Lung (tissue), 11 donors: ENCODE measurements at regions not wholly inside any gene's neighbourhood (a gene's known extent, or its start where the extent isn't known, plus 50 kb on each side); places are given as distances from the start of the nearest gene placed in this dataset.
"Not testable (repeated sequence)": the region's sequence is repeated elsewhere in the genome, so short reads cannot be mapped to it uniquely, and the experiment has no call there.

ENCODE experiments used
- ATAC-seq: fragments of 200-7000 bp; cut with Tn5 transposase; one replicate; pipeline ENCODE4 v1.9.1; 2020; ENCODE audit warnings: moderate number of reproducible peaks; ENCODE audit not compliant: insufficient read depth, low FRiP score
- DNase-seq, 3 donors: peaks; one replicate each; pipeline ENCODE4 v3.0.0-alpha.2; 2013 to 2017
- H3K27ac ChIP-seq, 2 donors: one replicate each; pipeline ENCODE4 v1.5.1; 2013; ENCODE audit warnings: mild to moderate bottlenecking in 2 of 2, moderate library complexity in 2 of 2, control low read depth in 1 of 2, inconsistent platforms in 1 of 2, low read depth in 1 of 2, low read length in 1 of 2
- H3K27me3 ChIP-seq, 3 donors: one replicate each; pipeline ENCODE4 v1.5.1; 2013; ENCODE audit warnings: low read length in 2 of 3; ENCODE audit not compliant: control insufficient read depth in 3 of 3, insufficient read depth in 3 of 3
- H3K36me3 ChIP-seq, 4 donors: one replicate each; pipeline ENCODE4 v1.5.1; 2013; ENCODE audit warnings: low read length in 4 of 4, mild to moderate bottlenecking in 1 of 4, moderate library complexity in 1 of 4; ENCODE audit not compliant: control insufficient read depth in 4 of 4, insufficient read depth in 4 of 4
- H3K4me1 ChIP-seq, 5 donors: one replicate each; pipeline ENCODE4 v1.5.1; 2013; ENCODE audit warnings: low read length in 5 of 5, mild to moderate bottlenecking in 2 of 5, moderate library complexity in 1 of 5; ENCODE audit not compliant: control insufficient read depth in 5 of 5, insufficient read depth in 5 of 5
- H3K4me3 ChIP-seq: one replicate; pipeline ENCODE4 v1.5.1; 2013; ENCODE audit warnings: mild to moderate bottlenecking, control low read depth, moderate library complexity
- H3K9ac ChIP-seq, 2 donors: one replicate each; pipeline ENCODE4 v1.5.1; 2013; ENCODE audit warnings: low read length in 2 of 2, control low read depth in 1 of 2; ENCODE audit not compliant: insufficient read depth in 1 of 2
- H3K9me3 ChIP-seq, 4 donors: one replicate each; pipeline ENCODE4 v1.5.1; 2013; ENCODE audit warnings: low read length in 3 of 4, mild to moderate bottlenecking in 1 of 4, moderate library complexity in 1 of 4; ENCODE audit not compliant: control insufficient read depth in 4 of 4, insufficient read depth in 3 of 4
- CTCF ChIP-seq: IDR thresholded peaks from 2 replicates; pipeline ENCODE4 v1.5.1; 2012; ENCODE audit warnings: mild to moderate bottlenecking; ENCODE audit errors: control extremely low read depth, extremely low read depth
- WGBS, 2 donors: extraction: QIAGEN DNeasy Blood & Tissue Kit; methylation state at CpG; one replicate each; pipeline ENCODE4 v1.1.7; 2013; 5-methylcytosine and 5-hydroxymethylcytosine counted together
- donor health status: control.
- donor health status: control.
- donor health status: Bipolar disorder and iron deficiency.
- donor health status: healthy.
- donor health status: DM: yes; HTN: yes; CAD: no.

GRCh38 chr10:25104441-25104840, 70.4 kb upstream of the GPR158 start:
- 78 to 84% methylated on average over 5 of the region's 5 CpGs for WGBS, 2 donors

GRCh38 chr10:25105262-25105661, 69.5 kb upstream of the GPR158 start:
- Histone ChIP-seq H3K4me3 (no peak overlapping the region), H3K27ac (no peak overlapping the region), H3K4me1 (peaks cover 0 to 1% (median 0%) of the 10 kb centered on the region in 5 donors), H3K27me3 (no peaks in the 10 kb centered on the region), H3K9me3 (peaks cover 0 to 2% (median 0%) of the 10 kb centered on the region in 4 donors), H3K9ac (no peak overlapping the region), H3K36me3 (no peaks in the 10 kb centered on the region)
- no peak for TF ChIP-seq CTCF
- DNase-seq (no peak), ATAC-seq (no peak)
- 55 to 68% methylated on average over 2 of the region's 2 CpGs for WGBS, 2 donors

More at GRCh38 chr10:25104441-25104840, 70.4 kb upstream of the GPR158 start:
- H3K27ac ChIP-seq = no peak overlapping the region
- no peak overlapping the region for H3K9ac ChIP-seq
- H3K4me1 ChIP-seq = peaks cover 0 to 1% (median 0%) of the 10 kb centered on the region in 5 donors
- no peak for TF ChIP-seq CTCF
- ATAC-seq = no peak
- H3K27me3 ChIP-seq = no peaks in the 10 kb centered on the region
- peaks cover 0 to 2% (median 0%) of the 10 kb centered on the region in 4 donors for H3K9me3 ChIP-seq
- no peak for DNase-seq
- H3K36me3 ChIP-seq = no peaks in the 10 kb centered on the region
- no peak overlapping the region for H3K4me3 ChIP-seq

GRCh38 chr10:25105743-25106260, 69.0 kb upstream of the GPR158 start:
- DNase-seq = no peak
- Histone ChIP-seq H3K9ac (no peak overlapping the region), H3K36me3 (no peaks in the 10 kb centered on the region), H3K4me1 (peaks cover 0 to 1% (median 0%) of the 10 kb centered on the region in 5 donors), H3K4me3 (no peak overlapping the region), H3K27ac (no peak overlapping the region), H3K9me3 (peaks cover 0 to 2% (median 0%) of the 10 kb centered on the region in 4 donors), H3K27me3 (no peaks in the 10 kb centered on the region)
- ATAC-seq = no peak
- 35 to 36% methylated on average over 5 of the region's 5 CpGs for WGBS, 2 donors
- no peak for TF ChIP-seq CTCF

GRCh38 chr10:25107756-25108155, 67.0 kb upstream of the GPR158 start:
- Histone ChIP-seq H3K9ac (no peak overlapping the region), H3K36me3 (no peaks in the 10 kb centered on the region), H3K4me3 (no peak overlapping the region), H3K27ac (no peak overlapping the region), H3K9me3 (peaks cover 0 to 2% (median 0%) of the 10 kb centered on the region in 4 donors), H3K4me1 (peaks cover 0 to 1% (median 0%) of the 10 kb centered on the region in 5 donors), H3K27me3 (no peaks in the 10 kb centered on the region)
- no peak for TF ChIP-seq CTCF
- DNase-seq (no peak), ATAC-seq (no peak)
- WGBS, 2 donors = 88 to 96% methylated on average over 2 of the region's 2 CpGs

GRCh38 chr10:25109896-25110295, 64.9 kb upstream of the GPR158 start:
- H3K9me3 ChIP-seq, H3K27me3 ChIP-seq, H3K36me3 ChIP-seq, H3K27ac ChIP-seq, H3K4me1 ChIP-seq, H3K9ac ChIP-seq, H3K4me3 ChIP-seq, DNase-seq, ATAC-seq: not testable (repeated sequence)
- 88 to 89% methylated on average over 7 of the region's 7 CpGs for WGBS, 2 donors
